ENCODE measurements at regions not wholly inside any gene's neighbourhood (a gene's known extent, or its start where the extent isn't known, plus 50 kb on each side); places are given as distances from the start of the nearest gene placed in this dataset.

GRCh38 chr4:67125636-67126514, 419.4 kb downstream of the CENPC start:
- TF ChIP-seq EZH2 (IDR thresholded peaks at IDR 0.05; ENCODE audit: insufficient read depth, poor library complexity, severe bottlenecking) (no peak), EZH2phosphoT487 (IDR thresholded peaks at IDR 0.05; ENCODE audit: insufficient read depth, low read depth) (no peak)

All from GM23248 (cell line).